ENCODE measurements at regions not wholly inside any gene's neighbourhood (a gene's known extent, or its start where the extent isn't known, plus 50 kb on each side); places are given as distances from the start of the nearest gene placed in this dataset.

DNA sequence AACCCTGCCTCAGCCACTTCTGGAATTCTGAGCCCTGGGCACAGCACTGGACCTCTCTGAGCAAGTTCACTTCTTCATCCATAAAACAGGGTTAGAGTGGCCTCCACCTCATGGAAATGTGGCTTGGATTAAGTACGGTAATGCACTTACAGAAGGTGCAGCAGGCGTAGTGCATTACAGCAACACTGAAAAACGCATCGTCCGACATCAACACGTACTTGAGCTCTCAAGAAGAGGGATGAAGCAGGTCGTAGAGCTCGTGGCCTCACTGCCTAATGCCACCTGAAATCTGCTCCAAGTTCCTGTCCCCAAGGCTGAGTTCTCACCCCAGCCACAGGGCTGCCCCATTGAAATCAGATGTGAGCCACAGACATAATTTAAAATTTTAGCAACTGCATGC is 650.1 kb downstream of the NPHP4 start:
- Mint-ChIP-seq H3K4me3 (no peak overlapping the region), H3K36me3 (ENCODE audit: insufficient read depth) (no peaks in the 10 kb centered on the region), H3K9me3 (no peaks in the 10 kb centered on the region), H3K4me1 (ENCODE audit: low read depth) (peaks cover 21% of the 10 kb centered on the region), H3K27me3 (ENCODE audit: low read depth) (no peaks in the 10 kb centered on the region)
- ATAC-seq: no peak
- DNase-seq: no peak

DNA sequence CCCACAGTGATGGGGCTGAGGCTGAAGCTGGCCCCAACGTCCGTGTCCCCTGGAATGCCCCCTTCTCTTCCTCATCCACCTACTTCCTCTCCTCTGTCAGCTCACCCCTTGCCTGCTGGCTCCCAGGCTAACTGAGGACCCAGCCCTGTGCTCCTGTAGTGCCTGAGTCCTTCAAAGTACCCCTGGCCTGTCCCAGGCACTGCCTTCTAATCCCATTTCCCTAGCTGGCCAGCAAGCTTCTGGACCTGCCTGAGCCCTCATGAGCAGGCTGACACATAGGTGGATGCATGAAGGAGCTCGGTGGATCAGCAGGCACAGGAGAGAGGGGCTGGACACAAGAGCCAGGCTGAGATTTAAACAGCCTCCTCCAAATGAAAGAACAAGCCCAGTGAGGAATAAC is 650.8 kb downstream of the NPHP4 start:
- Mint-ChIP-seq H3K9me3 (no peaks in the 10 kb centered on the region), H3K4me1 (ENCODE audit: low read depth) (peaks cover 21% of the 10 kb centered on the region)

DNA sequence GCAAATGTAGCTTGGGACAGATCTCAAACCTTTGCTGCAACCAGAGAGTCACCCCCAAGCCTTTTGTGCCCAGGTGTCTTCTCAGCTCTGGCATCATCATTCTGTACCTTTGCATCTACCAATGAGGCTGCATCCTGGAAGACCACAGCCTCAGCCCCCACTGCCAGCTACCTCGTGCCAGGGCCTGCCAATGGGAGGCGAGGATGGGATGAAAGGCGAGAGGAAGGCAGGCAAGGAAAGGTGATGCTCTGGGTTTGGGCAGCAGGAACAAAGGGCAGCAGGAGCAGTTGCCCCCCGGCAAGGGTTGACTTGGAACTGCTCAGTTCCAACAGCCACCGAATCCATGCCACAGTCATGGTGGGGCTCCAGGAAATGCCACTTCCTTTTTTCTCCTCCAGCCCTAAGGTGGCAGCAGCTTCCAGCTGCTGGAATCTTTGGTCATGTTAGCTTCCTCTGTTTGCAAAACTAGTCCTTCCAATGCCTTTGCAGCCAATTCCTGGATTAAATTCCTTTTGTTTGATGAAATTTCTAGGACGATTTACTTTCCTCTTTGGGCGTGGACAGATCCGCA is 651.6 kb downstream of the NPHP4 start:
- Mint-ChIP-seq H3K4me3 (no peak overlapping the region), H3K27me3 (ENCODE audit: low read depth) (no peaks in the 10 kb centered on the region), H3K36me3 (ENCODE audit: insufficient read depth) (no peaks in the 10 kb centered on the region), H3K4me1 (ENCODE audit: low read depth) (peaks cover 20% of the 10 kb centered on the region), H3K9me3 (no peaks in the 10 kb centered on the region)
- DNase-seq: no peak
- ATAC-seq: no peak

More for the DNA sequence above, 650.8 kb downstream of the NPHP4 start:
- ATAC-seq: no peak
- H3K4me3 Mint-ChIP-seq: no peak overlapping the region
- DNase-seq: no peak
- no peaks in the 10 kb centered on the region for H3K36me3 Mint-ChIP-seq (ENCODE audit: insufficient read depth)
- no peaks in the 10 kb centered on the region for H3K27me3 Mint-ChIP-seq (ENCODE audit: low read depth)

DNA sequence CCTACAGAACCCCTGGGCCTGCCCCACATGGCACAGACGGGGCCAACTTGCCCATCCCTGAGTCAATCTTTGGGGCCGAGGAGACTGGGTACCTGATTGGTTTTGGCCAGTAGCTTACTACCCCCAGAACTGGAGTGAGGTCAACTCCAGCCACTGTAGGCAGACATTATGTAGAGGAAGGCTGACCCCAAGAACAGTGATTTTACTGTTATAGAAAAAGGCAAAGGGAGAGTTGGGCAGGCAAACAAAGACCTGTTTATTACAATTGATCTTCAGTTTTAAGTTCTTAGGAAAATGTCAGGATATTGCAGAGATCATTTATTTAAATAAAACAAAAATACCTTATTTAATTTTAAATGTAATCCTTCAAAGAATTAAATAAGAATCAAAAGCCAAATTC is 653.8 kb downstream of the NPHP4 start:
- peaks cover 5% of the 10 kb centered on the region for H3K9me3 Mint-ChIP-seq
- ATAC-seq (no peak), DNase-seq (no peak)
- peaks cover 21% of the 10 kb centered on the region for H3K4me1 Mint-ChIP-seq (ENCODE audit: low read depth)
- H3K27me3 Mint-ChIP-seq (ENCODE audit: low read depth): no peaks in the 10 kb centered on the region
- H3K36me3 Mint-ChIP-seq (ENCODE audit: insufficient read depth): peaks cover 2% of the 10 kb centered on the region
- H3K4me3 Mint-ChIP-seq: no peak overlapping the region

DNA sequence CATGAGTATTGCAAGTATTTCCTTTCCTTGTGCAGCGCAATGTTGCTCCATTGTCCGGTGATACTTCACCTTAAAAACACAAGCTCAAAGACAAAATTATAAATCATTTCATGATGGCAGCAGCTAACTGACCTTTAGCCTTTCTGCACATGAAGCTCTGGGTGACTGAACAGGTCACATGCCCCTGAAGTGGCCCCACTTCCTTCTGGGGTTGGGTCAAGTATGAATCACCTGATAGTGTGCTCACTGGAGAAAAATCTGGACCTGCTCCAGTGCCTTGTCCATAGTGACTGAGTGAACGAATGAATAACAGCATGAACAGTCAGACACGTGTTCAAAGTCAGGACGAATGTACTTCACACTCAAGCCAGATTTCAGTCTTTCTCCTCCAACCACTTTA is 658.9 kb downstream of the NPHP4 start:
- no peak for DNase-seq
- peaks cover 38% of the 10 kb centered on the region for H3K4me1 Mint-ChIP-seq (ENCODE audit: low read depth)

DNA sequence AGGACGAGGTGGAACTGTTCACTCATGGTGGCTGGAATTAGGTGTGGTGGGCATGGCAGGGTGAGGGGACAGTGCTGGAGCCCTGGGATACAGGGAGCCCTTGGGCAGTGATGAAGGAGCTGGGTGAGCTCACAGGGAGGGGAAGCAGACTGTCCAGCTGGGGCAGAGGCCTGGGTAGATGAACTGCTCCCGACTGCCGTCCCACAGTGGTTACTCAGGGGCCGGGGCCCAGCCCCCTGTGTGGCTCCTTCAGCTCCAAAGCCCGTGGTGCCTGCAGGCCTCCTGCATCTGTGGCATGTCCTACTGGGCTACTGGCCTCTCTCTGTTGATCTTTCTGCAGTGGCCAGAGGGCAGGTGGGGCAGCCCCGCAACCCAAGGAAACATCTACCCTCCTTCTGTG is 661.1 kb downstream of the NPHP4 start:
- no peak overlapping the region for H3K4me3 Mint-ChIP-seq
- peaks cover 23% of the 10 kb centered on the region for H3K9me3 Mint-ChIP-seq
- peaks cover 2% of the 10 kb centered on the region for H3K36me3 Mint-ChIP-seq (ENCODE audit: insufficient read depth)
- H3K4me1 Mint-ChIP-seq (ENCODE audit: low read depth): peaks cover 36% of the 10 kb centered on the region
- no peak for ATAC-seq
- DNase-seq: no peak
- H3K27me3 Mint-ChIP-seq (ENCODE audit: low read depth): no peaks in the 10 kb centered on the region

More for the DNA sequence above, 658.9 kb downstream of the NPHP4 start:
- peaks cover 2% of the 10 kb centered on the region for H3K36me3 Mint-ChIP-seq (ENCODE audit: insufficient read depth)
- H3K27me3 Mint-ChIP-seq (ENCODE audit: low read depth): no peaks in the 10 kb centered on the region
- H3K4me3 Mint-ChIP-seq: no peak overlapping the region
- no peak for ATAC-seq
- H3K9me3 Mint-ChIP-seq: peaks cover 7% of the 10 kb centered on the region

DNA sequence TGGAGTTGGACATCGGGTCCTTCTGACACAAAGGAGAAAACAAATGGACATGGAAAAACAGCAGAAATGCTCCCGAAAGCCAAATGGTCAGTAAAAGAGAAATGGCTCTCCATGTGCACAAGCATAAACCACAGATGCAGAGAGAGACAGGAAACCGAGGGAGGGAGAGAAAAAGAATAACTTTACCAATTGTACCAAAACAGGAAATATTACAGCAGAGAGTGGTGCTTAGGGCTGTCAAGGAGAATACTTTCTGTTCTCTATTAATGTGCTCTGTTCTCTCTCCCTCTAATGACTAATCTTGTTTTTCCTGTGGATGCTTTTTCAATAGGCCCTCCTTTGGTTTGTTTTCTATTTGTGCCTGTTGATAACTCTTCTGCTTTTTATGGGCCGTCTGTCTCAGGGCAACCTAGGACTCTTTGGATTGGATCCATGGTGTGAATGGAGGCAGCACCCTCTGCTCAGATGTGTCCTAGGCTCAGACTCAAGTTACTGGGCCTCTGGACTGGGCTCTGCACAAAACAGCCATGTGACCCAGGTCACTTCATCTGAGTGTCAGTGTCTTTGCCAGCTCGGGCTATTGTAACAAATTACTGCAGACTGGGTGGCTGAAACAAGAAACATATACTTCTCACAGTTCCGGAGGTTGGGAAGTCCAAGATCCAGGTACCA is 663.0 kb downstream of the NPHP4 start:
- no peak overlapping the region for H3K4me3 Mint-ChIP-seq
- no peak for DNase-seq
- ATAC-seq: no peak

DNA sequence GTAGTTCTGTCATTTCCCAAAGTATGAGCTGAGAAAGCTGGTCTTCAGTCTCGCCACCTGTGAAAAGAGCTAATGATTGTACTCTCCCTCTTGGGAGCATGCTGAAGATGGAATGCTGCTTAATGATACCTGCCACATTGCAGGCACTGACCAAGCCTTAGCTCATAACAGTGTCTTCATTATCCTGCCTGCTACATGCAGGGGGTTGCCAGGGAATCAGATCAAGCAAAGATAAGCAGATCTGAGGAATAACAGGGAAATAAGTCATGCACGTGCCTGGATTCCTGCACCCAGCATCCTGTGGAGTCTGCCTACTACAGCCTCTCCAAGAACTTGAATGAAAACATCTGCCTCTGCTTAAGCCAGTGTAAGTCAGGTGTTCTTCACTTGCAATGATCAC is 667.3 kb downstream of the NPHP4 start:
- Mint-ChIP-seq H3K4me3 (no peak overlapping the region), H3K9me3 (peaks cover 28% of the 10 kb centered on the region), H3K36me3 (ENCODE audit: insufficient read depth) (peaks cover 5% of the 10 kb centered on the region), H3K4me1 (ENCODE audit: low read depth) (peaks cover 33% of the 10 kb centered on the region), H3K27me3 (ENCODE audit: low read depth) (no peaks in the 10 kb centered on the region)
- ATAC-seq (no peak), DNase-seq (no peak)

More for the DNA sequence above, 663.0 kb downstream of the NPHP4 start:
- Mint-ChIP-seq H3K4me1 (ENCODE audit: low read depth) (peaks cover 42% of the 10 kb centered on the region), H3K36me3 (ENCODE audit: insufficient read depth) (peaks cover 2% of the 10 kb centered on the region), H3K27me3 (ENCODE audit: low read depth) (no peaks in the 10 kb centered on the region), H3K9me3 (peaks cover 23% of the 10 kb centered on the region)

DNA sequence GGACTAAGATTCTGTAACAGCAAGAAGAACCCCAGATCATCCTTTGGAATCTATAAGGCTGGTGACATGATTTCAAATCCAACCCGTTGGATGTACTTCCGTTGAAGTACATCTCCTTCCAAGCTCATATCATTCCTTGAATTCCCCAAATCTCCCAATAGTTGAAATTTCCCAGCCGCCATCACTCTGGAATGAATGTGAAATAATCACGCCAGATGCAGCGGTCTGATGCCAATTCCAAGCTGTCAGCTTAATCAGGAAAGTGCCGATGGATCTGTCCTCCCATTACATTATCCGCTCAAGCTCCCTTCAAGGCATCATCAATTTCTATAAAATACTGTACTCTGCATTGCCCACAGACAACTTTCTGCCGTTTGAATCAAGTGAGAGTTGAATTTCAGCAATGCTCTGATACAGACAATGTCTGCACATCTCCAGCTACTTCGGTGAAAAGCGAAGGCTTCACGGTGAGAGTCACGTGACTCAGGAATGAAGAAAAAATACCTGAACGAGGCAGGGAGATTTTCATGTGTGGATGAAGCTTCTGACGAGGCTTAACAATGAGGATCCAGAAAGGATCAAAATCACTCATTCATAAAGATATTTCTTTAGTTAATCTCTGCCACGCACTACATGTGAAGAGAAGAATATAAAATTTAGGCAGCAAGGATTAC is 663.9 kb downstream of the AJAP1 start:
- no peak for DNase-seq
- no peaks in the 10 kb centered on the region for H3K4me1 Mint-ChIP-seq (ENCODE audit: low read depth)
- peaks cover 10% of the 10 kb centered on the region for H3K9me3 Mint-ChIP-seq
- H3K36me3 Mint-ChIP-seq (ENCODE audit: insufficient read depth): peaks cover 5% of the 10 kb centered on the region
- no peak for ATAC-seq
- H3K4me3 Mint-ChIP-seq: no peak overlapping the region
- no peaks in the 10 kb centered on the region for H3K27me3 Mint-ChIP-seq (ENCODE audit: low read depth)

DNA sequence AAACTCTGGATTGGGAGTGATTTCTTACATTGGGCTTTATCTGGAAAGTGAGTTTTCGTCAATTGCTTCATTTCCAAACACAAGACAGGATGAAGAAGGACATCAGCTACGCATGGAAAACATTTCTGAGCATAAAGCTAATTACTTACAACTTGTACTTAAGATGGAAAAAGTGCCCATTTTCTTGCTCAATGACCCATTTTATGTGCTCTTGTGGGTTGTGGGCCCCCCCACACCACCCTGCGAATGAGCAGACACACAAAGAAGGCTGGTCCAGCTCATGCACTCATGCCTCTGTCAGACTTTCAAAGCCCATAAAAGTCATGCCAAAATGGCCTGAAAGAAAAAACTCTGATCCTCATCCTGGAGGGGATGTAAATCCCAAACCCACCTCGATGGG is 663.0 kb downstream of the AJAP1 start:
- no peaks in the 10 kb centered on the region for H3K4me1 Mint-ChIP-seq (ENCODE audit: low read depth)
- peaks cover 5% of the 10 kb centered on the region for H3K36me3 Mint-ChIP-seq (ENCODE audit: insufficient read depth)
- H3K9me3 Mint-ChIP-seq: peaks cover 9% of the 10 kb centered on the region
- no peaks in the 10 kb centered on the region for H3K27me3 Mint-ChIP-seq (ENCODE audit: low read depth)
- DNase-seq: no peak
- ATAC-seq: no peak
- no peak overlapping the region for H3K4me3 Mint-ChIP-seq

DNA sequence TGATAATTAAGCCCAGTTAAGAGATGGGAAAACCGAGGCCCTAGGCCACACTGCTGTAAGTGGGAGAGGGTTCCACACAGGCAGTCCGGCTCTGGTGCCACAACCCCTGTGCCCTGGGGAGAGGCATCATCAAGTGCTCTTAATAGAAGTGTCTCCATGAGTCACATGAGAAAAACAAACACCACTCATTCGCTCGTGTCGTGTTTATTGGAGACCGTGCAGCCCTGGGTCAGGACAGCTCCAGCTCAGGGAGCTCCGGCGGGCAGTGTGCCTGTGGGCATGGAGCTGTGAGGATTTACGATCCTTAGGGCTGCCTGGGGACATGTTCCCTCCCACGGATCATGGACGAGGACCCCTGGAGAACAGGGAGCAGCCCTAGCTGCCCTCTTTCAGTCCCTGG is 658.5 kb downstream of the AJAP1 start:
- Mint-ChIP-seq H3K4me3 (no peak overlapping the region), H3K27me3 (ENCODE audit: low read depth) (peaks cover 2% of the 10 kb centered on the region), H3K9me3 (no peaks in the 10 kb centered on the region), H3K36me3 (ENCODE audit: insufficient read depth) (no peaks in the 10 kb centered on the region), H3K4me1 (ENCODE audit: low read depth) (no peaks in the 10 kb centered on the region)
- DNase-seq (no peak), ATAC-seq (no peak)

DNA sequence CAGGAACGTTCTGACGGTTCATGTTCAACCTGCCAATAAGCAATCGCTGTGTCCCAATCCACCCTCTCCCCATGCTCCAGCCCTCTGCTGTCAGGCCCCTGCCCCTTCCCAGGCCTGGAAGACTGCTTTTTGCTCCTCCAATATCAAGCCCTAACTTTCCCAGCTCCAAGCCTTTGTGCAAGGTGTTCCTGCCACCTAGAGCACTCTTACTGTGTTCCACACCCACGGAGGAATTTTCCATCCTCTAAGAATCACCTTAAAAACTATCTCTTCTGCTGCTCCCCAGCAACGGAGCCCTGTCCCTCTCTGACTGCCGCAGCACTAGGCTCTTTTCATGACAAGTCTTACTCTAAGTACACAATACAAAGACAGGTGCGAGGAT is 657.9 kb downstream of the AJAP1 start:
- Mint-ChIP-seq H3K4me3 (no peak overlapping the region), H3K36me3 (ENCODE audit: insufficient read depth) (no peaks in the 10 kb centered on the region), H3K9me3 (no peaks in the 10 kb centered on the region), H3K4me1 (ENCODE audit: low read depth) (no peaks in the 10 kb centered on the region), H3K27me3 (ENCODE audit: low read depth) (peaks cover 2% of the 10 kb centered on the region)
- ATAC-seq (no peak), DNase-seq (no peak)

DNA sequence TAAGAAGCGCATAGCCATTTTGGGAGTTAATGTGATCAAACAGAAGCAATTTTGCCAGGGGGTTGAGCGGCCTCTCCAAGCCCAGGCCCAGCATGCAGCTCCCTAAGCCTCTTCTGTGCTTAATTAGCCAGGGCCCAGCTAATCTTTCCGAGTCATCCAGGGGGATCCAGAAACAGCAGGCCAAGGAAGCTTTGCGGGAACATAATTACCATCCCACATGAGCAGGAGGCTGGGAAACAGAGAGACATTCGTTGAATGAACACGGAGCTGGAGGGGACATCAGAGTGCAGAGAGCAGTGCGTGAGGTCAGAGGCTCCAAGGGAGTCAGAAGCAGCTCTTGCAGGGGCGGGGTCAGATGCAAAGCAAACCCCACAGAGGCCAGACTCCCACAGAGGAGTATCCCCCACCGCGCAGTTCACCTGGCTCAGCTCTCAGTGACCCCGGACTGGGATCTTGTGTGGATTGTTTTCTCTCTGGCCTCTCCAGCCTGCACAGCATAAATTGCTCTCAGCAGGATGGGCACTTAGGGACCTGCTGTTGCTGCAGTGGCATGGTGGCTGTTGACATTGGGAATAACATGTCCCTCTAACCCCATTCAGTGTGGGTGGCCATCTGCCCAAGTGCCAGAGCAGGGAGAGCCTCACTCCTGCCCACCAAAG is 657.4 kb downstream of the AJAP1 start:
- no peak overlapping the region for H3K4me3 Mint-ChIP-seq
- DNase-seq (no peak), ATAC-seq (no peak)
- H3K27me3 Mint-ChIP-seq (ENCODE audit: low read depth): peaks cover 2% of the 10 kb centered on the region
- no peaks in the 10 kb centered on the region for H3K36me3 Mint-ChIP-seq (ENCODE audit: insufficient read depth)
- no peaks in the 10 kb centered on the region for H3K4me1 Mint-ChIP-seq (ENCODE audit: low read depth)
- no peaks in the 10 kb centered on the region for H3K9me3 Mint-ChIP-seq

DNA sequence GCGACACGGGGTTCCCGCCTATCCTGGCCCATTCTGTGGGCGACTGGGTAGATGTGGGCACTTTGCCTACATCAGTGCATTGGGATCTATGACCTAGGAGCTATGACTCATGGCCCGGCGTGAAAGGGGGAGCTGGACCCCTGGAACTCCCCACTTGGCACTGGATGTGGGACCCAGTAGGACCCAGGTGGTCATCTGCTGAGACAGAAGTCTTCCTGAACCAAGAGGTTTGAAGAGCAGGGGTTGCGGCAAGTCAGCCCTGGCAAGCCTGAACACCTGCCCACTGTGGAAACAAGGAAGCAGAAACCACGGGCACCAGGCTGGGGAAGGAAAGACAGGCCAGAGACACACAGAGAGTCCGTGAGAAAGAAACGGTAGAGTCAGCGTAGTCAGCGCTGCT is 656.7 kb downstream of the AJAP1 start:
- peaks cover 2% of the 10 kb centered on the region for H3K27me3 Mint-ChIP-seq (ENCODE audit: low read depth)
- H3K9me3 Mint-ChIP-seq: no peaks in the 10 kb centered on the region
- no peak for ATAC-seq
- no peaks in the 10 kb centered on the region for H3K4me1 Mint-ChIP-seq (ENCODE audit: low read depth)
- no peak overlapping the region for H3K4me3 Mint-ChIP-seq
- no peaks in the 10 kb centered on the region for H3K36me3 Mint-ChIP-seq (ENCODE audit: insufficient read depth)
- no peak for DNase-seq

DNA sequence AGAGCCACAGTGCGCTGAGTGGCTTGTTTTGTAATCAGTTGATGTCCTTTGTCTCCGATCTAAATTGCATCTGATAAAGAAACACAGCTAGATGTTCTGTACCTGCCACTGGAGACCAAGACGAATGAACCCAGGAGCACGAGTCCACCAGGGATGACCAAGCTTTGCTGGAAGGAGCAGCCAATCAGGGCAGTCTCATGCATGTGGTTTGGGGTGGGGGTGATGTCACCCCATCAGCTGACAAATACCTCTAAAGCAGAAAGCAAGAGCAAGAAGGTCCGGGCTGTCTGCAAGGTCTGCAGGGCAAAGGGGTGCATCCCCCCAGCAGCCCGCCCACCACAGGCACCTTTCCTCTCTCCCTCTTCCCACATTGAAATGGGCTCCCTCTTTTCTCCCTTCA is 653.8 kb downstream of the AJAP1 start:
- Mint-ChIP-seq H3K4me3 (no peak overlapping the region), H3K9me3 (no peaks in the 10 kb centered on the region), H3K4me1 (ENCODE audit: low read depth) (no peaks in the 10 kb centered on the region), H3K36me3 (ENCODE audit: insufficient read depth) (no peaks in the 10 kb centered on the region), H3K27me3 (ENCODE audit: low read depth) (peaks cover 2% of the 10 kb centered on the region)
- DNase-seq (no peak), ATAC-seq (no peak)

Data from activated T-cell treated with anti-CD3 and anti-CD28 coated beads, Interleukin-2, amount 50 U/mL, for 4 hours (primary cell).